ENCODE measurements at regions not wholly inside any gene's neighbourhood (a gene's known extent, or its start where the extent isn't known, plus 50 kb on each side); places are given as distances from the start of the nearest gene placed in this dataset.

DNA sequence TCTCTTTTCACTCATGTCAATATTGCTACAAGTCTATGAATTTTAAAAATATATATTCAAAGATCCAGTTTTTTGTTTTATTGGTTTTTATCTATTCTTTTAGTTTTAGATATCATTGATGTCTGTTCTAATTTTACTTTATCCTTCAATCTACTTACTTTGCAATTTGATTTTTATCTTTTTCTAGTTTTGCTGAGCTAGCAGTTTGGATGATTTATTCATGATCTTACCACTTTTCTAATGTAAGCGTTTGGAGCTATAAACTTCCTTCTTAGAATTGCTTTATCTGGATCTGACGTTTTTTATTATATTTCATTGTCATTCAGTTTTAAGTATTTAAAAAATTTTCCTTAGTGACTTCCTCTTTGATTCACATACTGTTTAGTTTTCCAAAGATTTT, 664.5 kb upstream of the VSTM2A start:
- POLR2A ChIA-PET, result no interaction called here

GRCh38 chr7:53900856-53901528, 641.2 kb upstream of the VSTM2A start:
- POLR2A ChIA-PET, result no interaction called here
- DNase-seq, result no peak

More for the DNA sequence above, 664.5 kb upstream of the VSTM2A start:
- no peak for DNase-seq
- Mint-ChIP-seq H3K4me3 (no peak overlapping the region), H3K27me3 (no peaks in the 10 kb centered on the region), H3K4me1 (ENCODE audit: low read depth) (no peaks in the 10 kb centered on the region), H3K36me3 (no peaks in the 10 kb centered on the region), H3K27ac (no peak overlapping the region), H3K9me3 (peaks cover 51% of the 10 kb centered on the region)
- intact Hi-C loops (cut with micrococcal nuclease), result no loop called here
- CTCF ChIA-PET, result no interaction called here

DNA sequence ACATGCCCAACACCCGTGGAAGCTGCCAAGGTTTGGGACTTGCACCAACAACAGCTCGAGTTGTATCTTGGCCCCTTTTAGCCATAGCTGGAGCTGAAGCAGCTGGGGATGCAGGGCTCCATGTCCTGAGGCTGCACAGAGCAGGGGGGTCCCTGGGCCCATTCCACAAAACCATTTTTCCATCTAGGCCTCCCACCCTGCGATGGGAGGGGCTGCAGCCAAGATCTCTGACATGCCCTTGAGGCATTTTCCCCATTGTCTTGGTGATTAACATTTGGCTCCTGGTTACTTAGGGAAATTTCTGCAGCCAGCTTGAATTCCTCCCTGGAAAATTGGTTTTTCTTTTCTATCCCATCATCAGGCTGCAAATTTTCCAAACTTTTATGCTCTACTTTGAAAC, 637.8 kb upstream of the VSTM2A start:
- no peaks in the 10 kb centered on the region for H3K4me1 Mint-ChIP-seq (ENCODE audit: low read depth)

More at GRCh38 chr7:53900856-53901528, 641.2 kb upstream of the VSTM2A start:
- Mint-ChIP-seq H3K27me3 (no peaks in the 10 kb centered on the region), H3K4me1 (ENCODE audit: low read depth) (no peaks in the 10 kb centered on the region), H3K9me3 (peaks cover 21% of the 10 kb centered on the region), H3K4me3 (no peak overlapping the region), H3K27ac (no peak overlapping the region), H3K36me3 (no peaks in the 10 kb centered on the region)
- CTCF ChIA-PET, result no interaction called here
- intact Hi-C loops (cut with micrococcal nuclease), result no loop called here

GRCh38 chr7:53917637-53918036, 624.5 kb upstream of the VSTM2A start:
- no peak for DNase-seq
- H3K27ac Mint-ChIP-seq, result no peak overlapping the region
- no peaks in the 10 kb centered on the region for H3K36me3 Mint-ChIP-seq
- ChIA-PET CTCF (no interaction called here), POLR2A (no interaction called here)
- intact Hi-C loops (cut with micrococcal nuclease), result no loop called here
- no peak overlapping the region for H3K4me3 Mint-ChIP-seq
- H3K4me1 Mint-ChIP-seq (ENCODE audit: low read depth), result no peaks in the 10 kb centered on the region
- H3K27me3 Mint-ChIP-seq, result no peaks in the 10 kb centered on the region
- H3K9me3 Mint-ChIP-seq, result peaks cover 28% of the 10 kb centered on the region

More for the DNA sequence above, 637.8 kb upstream of the VSTM2A start:
- ChIA-PET POLR2A (no interaction called here), CTCF (no interaction called here)
- intact Hi-C loops (cut with micrococcal nuclease), result no loop called here
- H3K9me3 Mint-ChIP-seq, result peaks cover 34% of the 10 kb centered on the region
- no peaks in the 10 kb centered on the region for H3K27me3 Mint-ChIP-seq
- H3K36me3 Mint-ChIP-seq, result no peaks in the 10 kb centered on the region
- no peak overlapping the region for H3K4me3 Mint-ChIP-seq
- DNase-seq, result no peak
- no peak overlapping the region for H3K27ac Mint-ChIP-seq

DNA sequence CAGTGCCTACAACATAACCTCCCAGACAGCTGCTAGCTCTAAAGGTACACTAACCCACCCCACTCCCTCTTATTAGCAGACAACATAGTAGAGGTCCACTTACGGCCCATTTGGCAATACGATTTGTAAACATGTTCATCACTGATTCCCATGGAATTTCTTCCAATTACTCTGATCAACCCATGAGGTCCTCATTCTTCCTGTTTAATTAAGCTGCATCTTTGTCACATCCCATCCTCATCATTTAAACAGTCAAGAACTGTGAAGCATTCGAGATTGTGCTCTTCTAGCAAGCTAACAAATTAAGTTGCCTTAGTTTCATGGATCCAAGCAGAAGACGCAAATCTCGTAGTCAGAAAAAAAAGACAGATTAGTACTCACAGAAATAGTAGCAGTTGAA, 622.2 kb upstream of the VSTM2A start:
- H3K36me3 Mint-ChIP-seq, result no peaks in the 10 kb centered on the region
- peaks cover 34% of the 10 kb centered on the region for H3K9me3 Mint-ChIP-seq
- no peaks in the 10 kb centered on the region for H3K27me3 Mint-ChIP-seq
- ChIA-PET POLR2A (no interaction called here), CTCF (no interaction called here)
- H3K4me3 Mint-ChIP-seq, result no peak overlapping the region
- no peak overlapping the region for H3K27ac Mint-ChIP-seq
- intact Hi-C loops (cut with micrococcal nuclease), result no loop called here
- no peak for DNase-seq
- H3K4me1 Mint-ChIP-seq (ENCODE audit: low read depth), result no peaks in the 10 kb centered on the region

- Mint-ChIP-seq H3K27me3 (no peaks in the 10 kb centered on the region), H3K36me3 (no peaks in the 10 kb centered on the region), H3K9me3 (peaks cover 31% of the 10 kb centered on the region), H3K4me1 (ENCODE audit: low read depth) (no peaks in the 10 kb centered on the region), H3K4me3 (no peak overlapping the region), H3K27ac (no peak overlapping the region)
- CTCF ChIA-PET, result no interaction called here
- no peak for DNase-seq
- intact Hi-C loops (cut with micrococcal nuclease), result no loop called here
- POLR2A ChIA-PET, result no interaction called here
These were observed 601.7 kb upstream of the VSTM2A start for GRCh38 chr7:53940483-53940882.

DNA sequence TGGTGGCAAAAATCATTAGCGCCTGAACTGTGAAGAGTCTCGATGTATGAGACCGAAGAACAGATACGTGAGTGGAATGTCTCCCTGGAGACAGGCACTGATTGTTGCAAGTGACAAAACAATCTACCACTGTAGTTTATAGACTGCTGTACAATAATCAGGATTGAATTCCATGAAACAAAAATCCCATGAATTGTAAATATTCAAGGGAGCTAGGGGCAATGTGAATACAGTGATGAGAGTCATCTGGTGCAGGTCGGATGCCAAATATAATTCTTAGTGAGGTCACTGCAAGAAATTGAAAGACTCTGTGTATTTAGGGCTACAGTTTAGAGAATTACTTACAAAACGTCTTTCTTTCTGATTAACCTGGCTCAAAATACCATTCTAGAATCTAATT, 594.4 kb upstream of the VSTM2A start:
- H3K27me3 Mint-ChIP-seq, result no peaks in the 10 kb centered on the region
- ChIA-PET POLR2A (no interaction called here), CTCF (no interaction called here)
- no peaks in the 10 kb centered on the region for H3K36me3 Mint-ChIP-seq
- no peaks in the 10 kb centered on the region for H3K4me1 Mint-ChIP-seq (ENCODE audit: low read depth)
- no peak overlapping the region for H3K27ac Mint-ChIP-seq
- no peak overlapping the region for H3K4me3 Mint-ChIP-seq
- intact Hi-C loops (cut with micrococcal nuclease), result no loop called here
- no peak for DNase-seq
- peaks cover 25% of the 10 kb centered on the region for H3K9me3 Mint-ChIP-seq

- Mint-ChIP-seq H3K9me3 (peaks cover 13% of the 10 kb centered on the region), H3K4me3 (no peak overlapping the region), H3K27me3 (no peaks in the 10 kb centered on the region), H3K36me3 (no peaks in the 10 kb centered on the region), H3K4me1 (ENCODE audit: low read depth) (no peaks in the 10 kb centered on the region), H3K27ac (no peak overlapping the region)
- CTCF ChIA-PET, result no interaction called here
- intact Hi-C loops (cut with micrococcal nuclease), result no loop called here
- DNase-seq, result no peak
- POLR2A ChIA-PET, result no interaction called here
These were observed 576.5 kb upstream of the VSTM2A start for GRCh38 chr7:53965716-53966115.

GRCh38 chr7:53983480-53983879, 558.7 kb upstream of the VSTM2A start:
- H3K4me3 Mint-ChIP-seq, result no peak overlapping the region
- DNase-seq, result no peak
- no peaks in the 10 kb centered on the region for H3K27me3 Mint-ChIP-seq
- no peaks in the 10 kb centered on the region for H3K4me1 Mint-ChIP-seq (ENCODE audit: low read depth)
- peaks cover 23% of the 10 kb centered on the region for H3K9me3 Mint-ChIP-seq
- ChIA-PET CTCF (no interaction called here), POLR2A (no interaction called here)
- no peaks in the 10 kb centered on the region for H3K36me3 Mint-ChIP-seq
- intact Hi-C loops (cut with micrococcal nuclease), result no loop called here
- H3K27ac Mint-ChIP-seq, result no peak overlapping the region

- CTCF ChIA-PET, result no interaction called here
- no peak for DNase-seq
- intact Hi-C loops (cut with micrococcal nuclease), result no loop called here
- no peaks in the 10 kb centered on the region for H3K27me3 Mint-ChIP-seq
- no peaks in the 10 kb centered on the region for H3K36me3 Mint-ChIP-seq
- H3K4me1 Mint-ChIP-seq (ENCODE audit: low read depth), result no peaks in the 10 kb centered on the region
- H3K27ac Mint-ChIP-seq, result no peak overlapping the region
- H3K9me3 Mint-ChIP-seq, result peaks cover 21% of the 10 kb centered on the region
- H3K4me3 Mint-ChIP-seq, result no peak overlapping the region
- POLR2A ChIA-PET, result no interaction called here
These were observed 557.4 kb upstream of the VSTM2A start for GRCh38 chr7:53984776-53985175.

DNA sequence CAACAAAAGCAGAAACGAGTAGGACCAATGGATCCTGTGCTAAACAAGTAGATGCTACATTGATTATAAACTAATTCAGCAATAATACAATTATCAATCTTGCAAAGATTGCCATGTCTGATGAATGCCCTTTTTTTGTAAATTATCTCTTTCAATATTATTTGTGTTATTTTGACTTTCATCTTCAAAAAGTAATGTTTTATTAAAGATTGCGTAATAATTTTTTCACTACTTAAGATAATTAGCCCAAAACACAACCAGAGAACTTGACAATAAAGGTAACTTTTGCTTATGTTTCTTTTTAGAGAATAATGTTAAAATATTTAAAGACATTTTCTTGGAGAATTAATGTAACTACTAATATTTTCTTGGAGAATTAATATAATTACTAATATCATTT, 553.8 kb upstream of the VSTM2A start:
- Mint-ChIP-seq H3K27ac (no peak overlapping the region), H3K9me3 (peaks cover 19% of the 10 kb centered on the region), H3K36me3 (no peaks in the 10 kb centered on the region), H3K27me3 (no peaks in the 10 kb centered on the region), H3K4me3 (no peak overlapping the region), H3K4me1 (ENCODE audit: low read depth) (no peaks in the 10 kb centered on the region)
- POLR2A ChIA-PET, result no interaction called here
- CTCF ChIA-PET, result no interaction called here
- intact Hi-C loops (cut with micrococcal nuclease), result no loop called here
- DNase-seq, result no peak

DNA sequence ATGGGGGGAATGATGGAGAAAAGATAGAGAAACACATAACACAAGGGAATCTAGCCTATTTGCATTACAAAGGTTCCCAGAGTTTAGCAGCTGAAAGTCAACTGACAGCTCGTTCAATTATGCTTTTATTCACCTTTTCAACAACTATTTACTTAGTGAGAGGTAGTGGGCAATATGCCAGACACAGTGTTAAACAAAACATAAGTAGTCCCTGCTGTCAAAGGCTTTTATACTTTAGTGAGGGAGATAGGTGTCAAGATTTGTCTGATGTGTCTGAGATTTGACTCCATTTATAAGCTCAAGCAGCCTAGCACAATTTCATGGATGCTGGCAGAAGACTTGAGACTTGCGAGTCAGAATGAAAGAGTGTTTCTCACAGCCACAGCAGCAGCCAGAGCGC, 549.0 kb upstream of the VSTM2A start:
- no peak overlapping the region for H3K4me3 Mint-ChIP-seq
- no peaks in the 10 kb centered on the region for H3K36me3 Mint-ChIP-seq
- DNase-seq, result no peak
- ChIA-PET CTCF (no interaction called here), POLR2A (no interaction called here)
- intact Hi-C loops (cut with micrococcal nuclease), result no loop called here
- no peak overlapping the region for H3K27ac Mint-ChIP-seq
- H3K9me3 Mint-ChIP-seq, result peaks cover 15% of the 10 kb centered on the region
- H3K4me1 Mint-ChIP-seq (ENCODE audit: low read depth), result no peaks in the 10 kb centered on the region
- no peaks in the 10 kb centered on the region for H3K27me3 Mint-ChIP-seq

- H3K27me3 Mint-ChIP-seq, result no peaks in the 10 kb centered on the region
These were observed 545.3 kb upstream of the VSTM2A start for GRCh38 chr7:53996876-53997275.

GRCh38 chr7:54014765-54015164, 527.4 kb upstream of the VSTM2A start:
- intact Hi-C loops (cut with micrococcal nuclease), result no loop called here
- no peak overlapping the region for H3K27ac Mint-ChIP-seq
- H3K4me3 Mint-ChIP-seq, result no peak overlapping the region
- no peaks in the 10 kb centered on the region for H3K4me1 Mint-ChIP-seq (ENCODE audit: low read depth)
- CTCF ChIA-PET, result no interaction called here
- no peaks in the 10 kb centered on the region for H3K36me3 Mint-ChIP-seq
- peaks cover 29% of the 10 kb centered on the region for H3K9me3 Mint-ChIP-seq
- no peaks in the 10 kb centered on the region for H3K27me3 Mint-ChIP-seq
- no peak for DNase-seq
- POLR2A ChIA-PET, result no interaction called here

More at GRCh38 chr7:53996876-53997275, 545.3 kb upstream of the VSTM2A start:
- Mint-ChIP-seq H3K4me3 (no peak overlapping the region), H3K4me1 (ENCODE audit: low read depth) (no peaks in the 10 kb centered on the region), H3K36me3 (no peaks in the 10 kb centered on the region), H3K9me3 (peaks cover 23% of the 10 kb centered on the region), H3K27ac (no peak overlapping the region)
- POLR2A ChIA-PET, result no interaction called here
- intact Hi-C loops (cut with micrococcal nuclease), result no loop called here
- CTCF ChIA-PET, result no interaction called here
- DNase-seq, result no peak
